Omental fat pad (tissue), 3 donors: ENCODE measurements at regions not wholly inside any gene's neighbourhood (a gene's known extent, or its start where the extent isn't known, plus 50 kb on each side); places are given as distances from the start of the nearest gene placed in this dataset.

Source experiments
- ATAC-seq: fragments of 150-250 bp; one replicate; pipeline ENCODE4 v1.9.1; 2016; ENCODE audit warnings: mild to moderate bottlenecking, moderate library complexity; ENCODE audit not compliant: low FRiP score
- DNase-seq: peaks from one replicate; pipeline ENCODE4 v3.0.0-alpha.2; 2019; ENCODE audit warnings: low spot score
- TF ChIP-seq, protein P1 (sequence below), 3 donors: fragments of 450-650 bp; IDR thresholded peaks; one replicate each; pipeline ENCODE4 v1.5.1; 2016 to 2017; ENCODE audit warnings: antibody characterized with exemption in 3 of 3, mild to moderate bottlenecking in 3 of 3, moderate library complexity in 2 of 3

DNA sequence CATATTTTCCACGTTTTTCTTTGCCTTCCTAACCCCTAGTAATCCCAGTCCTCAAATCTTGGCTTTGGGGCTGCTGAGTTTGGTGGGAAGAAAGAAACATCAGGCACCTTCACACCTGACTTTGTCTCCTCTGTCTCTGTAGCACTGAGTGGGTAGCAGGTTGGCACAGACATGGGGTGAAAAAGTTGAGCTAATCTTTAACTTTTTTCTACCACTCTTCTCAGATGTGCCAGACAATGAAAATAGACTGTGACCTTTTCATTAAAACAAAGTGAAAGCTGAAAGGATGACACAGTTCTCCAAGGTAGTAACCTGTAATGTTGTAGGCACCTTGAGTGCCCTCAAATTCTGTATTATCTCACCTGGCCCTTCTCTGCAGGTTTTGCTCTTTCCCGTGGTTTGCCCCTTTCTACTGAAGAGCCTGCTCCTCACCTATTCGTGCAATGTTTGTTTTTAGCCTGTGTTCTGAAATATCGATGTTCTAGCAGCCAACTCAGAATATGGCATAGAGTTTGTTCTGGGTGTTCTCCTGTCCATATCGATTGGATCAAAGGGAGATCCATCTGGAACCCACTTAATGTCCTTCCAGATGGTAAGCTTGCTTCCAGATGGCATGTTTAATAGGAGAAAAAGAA is 57.8 kb upstream of the ATXN1 start:
- TF ChIP-seq, protein P1, sequence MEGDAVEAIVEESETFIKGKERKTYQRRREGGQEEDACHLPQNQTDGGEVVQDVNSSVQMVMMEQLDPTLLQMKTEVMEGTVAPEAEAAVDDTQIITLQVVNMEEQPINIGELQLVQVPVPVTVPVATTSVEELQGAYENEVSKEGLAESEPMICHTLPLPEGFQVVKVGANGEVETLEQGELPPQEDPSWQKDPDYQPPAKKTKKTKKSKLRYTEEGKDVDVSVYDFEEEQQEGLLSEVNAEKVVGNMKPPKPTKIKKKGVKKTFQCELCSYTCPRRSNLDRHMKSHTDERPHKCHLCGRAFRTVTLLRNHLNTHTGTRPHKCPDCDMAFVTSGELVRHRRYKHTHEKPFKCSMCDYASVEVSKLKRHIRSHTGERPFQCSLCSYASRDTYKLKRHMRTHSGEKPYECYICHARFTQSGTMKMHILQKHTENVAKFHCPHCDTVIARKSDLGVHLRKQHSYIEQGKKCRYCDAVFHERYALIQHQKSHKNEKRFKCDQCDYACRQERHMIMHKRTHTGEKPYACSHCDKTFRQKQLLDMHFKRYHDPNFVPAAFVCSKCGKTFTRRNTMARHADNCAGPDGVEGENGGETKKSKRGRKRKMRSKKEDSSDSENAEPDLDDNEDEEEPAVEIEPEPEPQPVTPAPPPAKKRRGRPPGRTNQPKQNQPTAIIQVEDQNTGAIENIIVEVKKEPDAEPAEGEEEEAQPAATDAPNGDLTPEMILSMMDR (IDR thresholded peaks at IDR 0.05) = no peak
- DNase-seq (no peak), ATAC-seq (no peak)

DNA sequence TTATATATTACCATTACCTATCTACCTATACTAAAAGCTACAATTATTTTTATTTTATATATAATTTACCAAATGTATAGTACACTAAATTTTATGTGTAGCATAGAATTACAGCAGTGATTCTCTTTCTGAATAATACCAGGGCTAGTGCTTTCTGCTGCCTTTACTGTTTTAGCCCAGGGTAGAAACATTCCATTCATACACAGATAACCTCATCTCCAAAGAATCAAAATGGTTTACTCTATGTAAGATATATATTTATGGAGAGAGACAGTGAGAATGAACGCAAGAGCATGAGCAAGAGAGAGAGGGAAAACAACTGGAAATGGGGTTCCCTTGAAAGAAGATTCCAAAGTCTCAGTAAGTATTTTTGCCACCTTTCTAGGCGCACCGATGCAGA is 56.3 kb upstream of the ATXN1 start:
- ATAC-seq (no peak), DNase-seq (no peak)
- TF ChIP-seq, protein P1 (IDR thresholded peaks at IDR 0.05) = no peak

DNA sequence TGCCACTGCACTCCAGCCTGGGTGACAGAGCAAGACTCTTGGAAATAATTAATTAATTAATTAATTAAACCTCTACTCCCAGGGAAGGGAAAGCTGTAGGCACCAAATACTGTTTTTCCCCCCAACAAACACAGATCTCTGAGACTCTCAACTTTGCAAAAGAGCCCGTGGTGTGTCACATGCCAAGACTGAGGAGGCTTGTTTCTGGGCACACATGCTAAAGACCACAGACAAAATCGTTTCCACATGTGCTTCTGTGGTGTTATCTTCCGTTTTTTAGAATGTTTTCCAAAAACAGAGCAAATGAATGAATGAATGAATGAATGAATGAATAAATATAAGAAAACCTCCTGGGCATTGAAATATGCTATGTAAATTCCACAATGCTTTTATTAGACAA is 55.6 kb upstream of the ATXN1 start:
- ATAC-seq = no peak
- DNase-seq = no peak
- TF ChIP-seq, protein P1 (IDR thresholded peaks at IDR 0.05) = no peak

DNA sequence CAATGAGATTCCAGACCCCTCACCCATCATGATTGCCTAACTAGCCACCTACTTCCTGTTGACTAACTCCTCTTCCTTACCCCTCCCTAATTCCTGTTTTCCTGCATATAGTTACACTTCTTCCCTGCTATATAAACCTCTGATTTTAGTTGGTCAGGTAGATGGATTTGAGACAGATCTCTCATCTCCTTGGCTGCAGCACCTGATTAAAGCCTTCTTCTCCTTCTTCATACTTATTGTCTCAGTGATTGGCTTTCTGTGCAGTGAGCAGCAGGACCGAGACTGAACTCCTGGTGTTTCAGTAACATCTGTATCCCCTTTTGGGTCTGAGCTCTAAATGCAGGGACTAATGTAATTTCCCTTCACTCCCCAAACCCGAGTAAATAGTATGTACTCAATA is 51.7 kb upstream of the ATXN1 start:
- no peak for DNase-seq
- TF ChIP-seq, protein P1 (IDR thresholded peaks at IDR 0.05) = no peak
- no peak for ATAC-seq

DNA sequence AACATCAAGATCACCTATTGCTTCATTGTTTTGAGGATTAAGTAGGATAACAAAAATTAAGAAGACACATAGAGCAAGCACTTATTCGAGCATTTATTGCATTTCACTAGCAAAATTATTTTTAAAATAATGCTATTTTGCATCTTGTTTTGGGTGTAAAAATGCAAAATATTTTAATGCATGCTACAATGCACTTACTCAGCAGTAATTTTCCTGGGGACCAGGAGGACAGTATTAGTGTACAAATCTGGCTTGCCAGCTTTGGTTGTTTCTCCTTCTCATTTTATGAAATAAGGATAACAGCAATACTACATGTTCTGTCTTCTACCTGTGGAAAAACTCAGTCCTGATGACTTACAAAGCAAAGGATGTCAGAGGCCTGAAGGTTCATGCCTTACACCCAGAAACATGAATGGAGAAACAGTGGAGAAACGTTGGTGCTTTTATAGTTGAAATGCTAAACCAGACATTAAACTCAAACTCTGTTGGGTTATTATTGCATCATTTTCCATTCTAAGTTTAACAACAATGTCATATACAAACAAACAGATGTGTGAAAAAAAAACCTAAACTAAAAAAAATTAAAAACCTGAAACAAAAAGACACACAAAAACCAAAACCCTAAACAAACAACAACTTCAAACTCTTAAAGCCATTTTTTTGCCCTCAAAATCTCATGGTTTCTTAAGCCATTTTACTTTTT is 50.2 kb upstream of the ATXN1 start:
- ATAC-seq (no peak), DNase-seq (no peak)
- TF ChIP-seq, protein P1 (IDR thresholded peaks at IDR 0.05) = no peak
